IMR-90 (cell line): ENCODE measurements at regions not wholly inside any gene's neighbourhood (a gene's known extent, or its start where the extent isn't known, plus 50 kb on each side); places are given as distances from the start of the nearest gene placed in this dataset.

Experiments
- ATAC-seq: fragments of 200-7000 bp; cut with Tn5 transposase; 2 replicates; pipeline ENCODE4 v1.9.1; 2020; ENCODE audit warnings: low read depth, mild to moderate bottlenecking, moderate library complexity
- BruUV-seq: library from RNA; stranded (reverse); fragments of 400-500 nt; replicated peaks from 2 replicates; lab custom pipeline; 2021; lab: Mats Ljungman, UMichigan
- CTCF ChIA-PET: fragments of 300-600 bp; formaldehyde crosslinking; extraction: SDS; loops from one replicate; lab custom pipeline; 2021; ENCODE audit warnings: antibody characterized with exemption; lab: Yijun Ruan, JAX
- POLR2A ChIA-PET: fragments of 300-600 bp; sonication (Branson Sonifier 250); formaldehyde crosslinking; loops from one replicate; lab custom pipeline; 2022; ENCODE audit warnings: antibody characterized with exemption; ENCODE audit not compliant: unreplicated experiment; lab: Charles Lee
- DNase-seq: peaks from one replicate; pipeline ENCODE4 v3.0.0; 2013
- H2AFZ ChIP-seq: replicated peaks from 2 replicates; pipeline ENCODE3; 2013; ENCODE audit warnings: low read length, mild to moderate bottlenecking; ENCODE audit not compliant: poor library complexity
- H2AK5ac ChIP-seq: 2 replicates; pipeline ENCODE4 v1.6.1; 2013; ENCODE audit warnings: low read depth, low read length, inconsistent platforms
- H2AK9ac ChIP-seq: replicated peaks from 2 replicates; pipeline ENCODE3; 2013; ENCODE audit warnings: mild to moderate bottlenecking, low read depth, low read length, moderate library complexity; ENCODE audit not compliant: poor library complexity
- H2BK120ac ChIP-seq: 2 replicates; pipeline ENCODE4 v1.6.1; 2013; ENCODE audit warnings: low read depth, low read length, inconsistent platforms
- H2BK15ac ChIP-seq: 3 replicates; pipeline ENCODE4 v1.6.1; 2013; ENCODE audit warnings: low read depth, low read length, inconsistent platforms
- H2BK20ac ChIP-seq: 2 replicates; pipeline ENCODE4 v1.6.1; 2013; ENCODE audit warnings: low read depth, mild to moderate bottlenecking, inconsistent platforms, low read length, moderate library complexity
- H2BK5ac ChIP-seq: 2 replicates; pipeline ENCODE4 v1.6.1; 2013; ENCODE audit warnings: mild to moderate bottlenecking, low read depth, low read length, inconsistent platforms; ENCODE audit not compliant: poor library complexity, severe bottlenecking
- H3K14ac ChIP-seq: replicated peaks from 2 replicates; pipeline ENCODE4 v1.6.1; 2013; ENCODE audit warnings: low read depth, low read length, inconsistent platforms
- H3K18ac ChIP-seq: 2 replicates; pipeline ENCODE4 v1.6.1; 2013; ENCODE audit warnings: low read depth, low read length, control low read depth
- H3K23ac ChIP-seq: 2 replicates; pipeline ENCODE4 v1.6.1; 2013; ENCODE audit warnings: low read depth, low read length, inconsistent platforms
- H3K27ac ChIP-seq: 2 replicates; pipeline ENCODE4 v1.5.1; 2013; ENCODE audit warnings: mild to moderate bottlenecking, control low read depth, low read length; ENCODE audit not compliant: insufficient read depth
- H3K27me3 ChIP-seq: 2 replicates; pipeline ENCODE4 v1.6.1; 2013; ENCODE audit warnings: low read length; ENCODE audit not compliant: control insufficient read depth, insufficient read depth
- H3K36me3 ChIP-seq: 2 replicates; pipeline ENCODE4 v1.6.1; 2013; ENCODE audit warnings: low read length, mixed read lengths; ENCODE audit not compliant: control insufficient read depth, insufficient read depth
- H3K4ac ChIP-seq: 2 replicates; pipeline ENCODE4 v1.6.1; 2013; ENCODE audit warnings: low read depth, low read length, inconsistent platforms
- H3K4me1 ChIP-seq: 2 replicates; pipeline ENCODE4 v1.6.1; 2013; ENCODE audit warnings: low read length, mixed read lengths; ENCODE audit not compliant: control insufficient read depth, insufficient read depth
- H3K4me2 ChIP-seq: 2 replicates; pipeline ENCODE4 v1.6.1; 2013; ENCODE audit warnings: low read depth, mild to moderate bottlenecking, control low read depth, low read length, moderate library complexity
- H3K4me3 ChIP-seq: 2 replicates; pipeline ENCODE4 v1.5.1; 2013; ENCODE audit warnings: low read depth, mild to moderate bottlenecking, control low read depth, low read length, moderate library complexity; ENCODE audit not compliant: insufficient read depth
- H3K56ac ChIP-seq: 2 replicates; pipeline ENCODE4 v1.6.1; 2013; ENCODE audit warnings: low read length, inconsistent platforms; ENCODE audit not compliant: insufficient read depth; ENCODE audit errors: extremely low read depth
- H3K79me1 ChIP-seq, 2 experiments: 2 replicates each; pipeline ENCODE4 v1.6.1; 2013; ENCODE audit warnings: low read length in 2 of 2, inconsistent platforms in 1 of 2, low read depth in 1 of 2
- H3K9ac ChIP-seq: 2 replicates; pipeline ENCODE4 v1.6.1; 2013; ENCODE audit warnings: low read depth, low read length, control low read depth
- H3K9me1 ChIP-seq: 2 replicates; pipeline ENCODE4 v1.6.1; 2013; ENCODE audit warnings: low read length, inconsistent platforms; ENCODE audit not compliant: insufficient read depth
- H3K9me3 ChIP-seq: 2 replicates; pipeline ENCODE4 v1.6.1; 2013; ENCODE audit warnings: low read length; ENCODE audit not compliant: control insufficient read depth, insufficient read depth
- H4K20me1 ChIP-seq: 2 replicates; pipeline ENCODE4 v1.6.1; 2013; ENCODE audit warnings: low read length, inconsistent platforms; ENCODE audit not compliant: insufficient read depth
- H4K5ac ChIP-seq: 2 replicates; pipeline ENCODE4 v1.6.1; 2013; ENCODE audit warnings: mild to moderate bottlenecking, low read depth, low read length, control low read depth
- H4K8ac ChIP-seq, 2 experiments: 2 replicates each; pipeline ENCODE4 v1.6.1; 2013; ENCODE audit warnings: low read depth in 2 of 2, low read length in 2 of 2, control low read depth in 1 of 2, inconsistent platforms in 1 of 2
- H4K91ac ChIP-seq: 2 replicates; pipeline ENCODE4 v1.6.1; 2013; ENCODE audit warnings: low read depth, low read length, inconsistent platforms; ENCODE audit not compliant: insufficient read depth
- BHLHE40 ChIP-seq: fragments of 150-350 bp; IDR thresholded peaks from 2 replicates; pipeline ENCODE4 v1.6.1; 2016; ENCODE audit warnings: mild to moderate bottlenecking, low read depth, low read length
- CEBPB ChIP-seq: IDR thresholded peaks from 2 replicates; pipeline ENCODE4 v1.6.1; 2012; ENCODE audit warnings: low read depth, low read length, improper control_type of control experiment
- FOS ChIP-seq: fragments of 150-350 bp; IDR thresholded peaks from 2 replicates; pipeline ENCODE4 v1.6.1; 2016; ENCODE audit warnings: low read depth, low read length
- MXI1 ChIP-seq: IDR thresholded peaks from 2 replicates; pipeline ENCODE4 v1.6.1; 2012; ENCODE audit warnings: low read depth, mild to moderate bottlenecking, low read length, moderate library complexity, borderline replicate concordance
- NFE2L2 ChIP-seq: fragments of 150-350 bp; IDR thresholded peaks from 2 replicates; pipeline ENCODE4 v1.6.1; 2016; ENCODE audit warnings: low read depth, mild to moderate bottlenecking, low read length
- POLR2A ChIP-seq: IDR thresholded peaks from 2 replicates; pipeline ENCODE4 v1.6.1; 2012; ENCODE audit warnings: mild to moderate bottlenecking, low read depth, low read length
- RFX5 ChIP-seq: IDR thresholded peaks from 2 replicates; pipeline ENCODE4 v1.8.0; 2012; ENCODE audit warnings: low read depth, mild to moderate bottlenecking, low read length, moderate library complexity
- SMC3 ChIP-seq: fragments of 150-350 bp; IDR thresholded peaks from 2 replicates; pipeline ENCODE4 v1.6.1; 2016; ENCODE audit warnings: low read depth, mild to moderate bottlenecking, antibody characterized with exemption, low read length, moderate library complexity
- WGBS, 2 experiments: methylation state at CpG; one replicate each; pipeline versions ENCODE4 v1.1.5 to v1.1.7; 2013; ENCODE audit warnings: missing lambda C conversion rate in 2 of 2; ENCODE audit not compliant: insufficient read length in 1 of 2; ENCODE audit errors: extremely low coverage in 2 of 2; 5-methylcytosine and 5-hydroxymethylcytosine counted together
- dilution Hi-C: fragments of 300-500 bp; cut with HindIII; formaldehyde crosslinking; loops from one replicate; pipeline ENCODE4 v1.14.3; 2018; ENCODE audit warnings: low sequenced_read_pairs; ENCODE audit not compliant: unreplicated experiment
- in situ Hi-C: fragments of 300-500 bp; cut with MboI; formaldehyde crosslinking; loops from 3 replicates; pipeline ENCODE4 v1.14.3; 2019; ENCODE audit warnings: low sequenced_read_pairs, inconsistent platforms, mixed read lengths
- intact Hi-C: fragments of 100-400 bp; cut with micrococcal nuclease; formaldehyde crosslinking; loops from 2 replicates; pipeline ENCODE4 v1.10.0; 2022
- TF ChIP-seq, protein P1 (sequence below): fragments of 150-350 bp; IDR thresholded peaks from 2 replicates; pipeline ENCODE4 v1.6.1; 2016; ENCODE audit warnings: low read depth, mild to moderate bottlenecking, low read length, moderate library complexity, borderline replicate concordance

DNA sequence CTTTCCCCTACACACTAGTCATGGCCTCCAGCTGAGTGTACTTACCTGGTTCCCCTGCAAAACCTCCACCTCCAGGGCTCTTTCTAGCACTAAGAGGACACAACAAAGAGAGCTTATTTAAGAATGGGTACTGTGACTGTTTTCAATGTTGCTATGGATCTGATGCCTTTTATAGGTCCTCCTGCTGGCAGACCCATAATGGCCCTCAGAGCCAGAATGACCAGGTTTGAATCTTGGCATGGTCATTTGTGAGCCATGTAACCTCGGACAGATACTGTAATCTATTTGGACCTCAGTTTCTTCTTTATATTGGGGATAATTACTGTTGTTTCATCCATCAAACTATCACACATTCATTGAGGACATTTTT is 137.6 kb upstream of the USP24 start:
- Histone ChIP-seq H4K20me1 (no peaks in the 10 kb centered on the region), H2BK20ac (no peak overlapping the region), H3K4me2 (no peak overlapping the region), H2AFZ (no peak overlapping the region), H2BK120ac (no peak overlapping the region), H3K56ac (no peak overlapping the region), H3K9me1 (no peaks in the 10 kb centered on the region; the same call in 1 of the 2 replicates), H2BK15ac (no peak overlapping the region), H4K8ac (no peak overlapping the region), H3K36me3 (no peaks in the 10 kb centered on the region), H4K91ac (no peak overlapping the region), H2BK5ac (no peak overlapping the region), H3K27me3 (peaks cover 2% of the 10 kb centered on the region), H3K4me1 (no peaks in the 10 kb centered on the region), H3K9me3 (no peaks in the 10 kb centered on the region), H2AK5ac (no peak overlapping the region), H3K14ac (no peak overlapping the region), H3K79me1 (no peaks in the 10 kb centered on the region), H4K5ac (no peak overlapping the region), H3K4me3 (no peak overlapping the region), H3K23ac (no peak overlapping the region), H3K4ac (no peak overlapping the region), H3K27ac (no peak overlapping the region), H3K9ac (no peak overlapping the region), H2AK9ac (no peak overlapping the region), H3K18ac (no peak overlapping the region)
- DNase-seq (no peak), ATAC-seq (no peak)
- intact Hi-C loops = no loop called here
- no peak for TF ChIP-seq CEBPB
- TF ChIP-seq SMC3 = no peak
- TF ChIP-seq BHLHE40 = no peak
- TF ChIP-seq MXI1 = no peak
- no peak for TF ChIP-seq RFX5
- no peak for TF ChIP-seq FOS
- TF ChIP-seq, protein P1, sequence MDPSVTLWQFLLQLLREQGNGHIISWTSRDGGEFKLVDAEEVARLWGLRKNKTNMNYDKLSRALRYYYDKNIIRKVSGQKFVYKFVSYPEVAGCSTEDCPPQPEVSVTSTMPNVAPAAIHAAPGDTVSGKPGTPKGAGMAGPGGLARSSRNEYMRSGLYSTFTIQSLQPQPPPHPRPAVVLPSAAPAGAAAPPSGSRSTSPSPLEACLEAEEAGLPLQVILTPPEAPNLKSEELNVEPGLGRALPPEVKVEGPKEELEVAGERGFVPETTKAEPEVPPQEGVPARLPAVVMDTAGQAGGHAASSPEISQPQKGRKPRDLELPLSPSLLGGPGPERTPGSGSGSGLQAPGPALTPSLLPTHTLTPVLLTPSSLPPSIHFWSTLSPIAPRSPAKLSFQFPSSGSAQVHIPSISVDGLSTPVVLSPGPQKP = no peak
- no peak for TF ChIP-seq NFE2L2
- TF ChIP-seq POLR2A = no peak
- ChIA-PET CTCF (interaction anchor here (1.1 kb wide), 1 partner anchor 15 kb away, joined by 3 read pairs; no protein-coding TSS in a partner anchor), POLR2A (interaction anchor here (0.7 kb wide), 1 partner anchor 95 kb away, joined by 16 read pairs; no protein-coding TSS in a partner anchor)
- WGBS, 2 experiments = no CpG with 5 or more reads among the region's 1 CpG
- no TSS peak for BruUV-seq
- in situ Hi-C loops = no loop called here
- dilution Hi-C loops = no loop called here
